ENCODE measurements at regions not wholly inside any gene's neighbourhood (a gene's known extent, or its start where the extent isn't known, plus 50 kb on each side); places are given as distances from the start of the nearest gene placed in this dataset.

DNA sequence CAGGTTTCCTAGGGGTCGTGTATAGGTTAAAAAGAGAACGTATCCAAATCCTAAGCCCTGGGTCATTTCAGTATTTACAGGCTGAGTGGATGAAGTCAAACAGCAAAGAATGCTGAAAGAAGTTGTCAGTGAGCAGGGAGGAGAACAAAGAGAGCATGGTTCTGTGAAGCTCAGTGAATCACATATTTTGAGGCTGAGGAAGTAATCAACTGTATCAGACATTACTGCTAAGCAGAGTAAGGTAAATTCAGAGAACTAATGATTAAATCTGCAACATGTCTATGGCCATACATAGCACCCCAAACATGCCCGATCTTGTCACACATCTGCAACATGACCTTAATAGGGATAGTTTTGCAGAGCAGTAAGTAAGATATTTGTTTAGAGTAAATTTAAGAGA, 1130.3 kb downstream of the RAPGEF2 start:
- TF ChIP-seq, protein P1, sequence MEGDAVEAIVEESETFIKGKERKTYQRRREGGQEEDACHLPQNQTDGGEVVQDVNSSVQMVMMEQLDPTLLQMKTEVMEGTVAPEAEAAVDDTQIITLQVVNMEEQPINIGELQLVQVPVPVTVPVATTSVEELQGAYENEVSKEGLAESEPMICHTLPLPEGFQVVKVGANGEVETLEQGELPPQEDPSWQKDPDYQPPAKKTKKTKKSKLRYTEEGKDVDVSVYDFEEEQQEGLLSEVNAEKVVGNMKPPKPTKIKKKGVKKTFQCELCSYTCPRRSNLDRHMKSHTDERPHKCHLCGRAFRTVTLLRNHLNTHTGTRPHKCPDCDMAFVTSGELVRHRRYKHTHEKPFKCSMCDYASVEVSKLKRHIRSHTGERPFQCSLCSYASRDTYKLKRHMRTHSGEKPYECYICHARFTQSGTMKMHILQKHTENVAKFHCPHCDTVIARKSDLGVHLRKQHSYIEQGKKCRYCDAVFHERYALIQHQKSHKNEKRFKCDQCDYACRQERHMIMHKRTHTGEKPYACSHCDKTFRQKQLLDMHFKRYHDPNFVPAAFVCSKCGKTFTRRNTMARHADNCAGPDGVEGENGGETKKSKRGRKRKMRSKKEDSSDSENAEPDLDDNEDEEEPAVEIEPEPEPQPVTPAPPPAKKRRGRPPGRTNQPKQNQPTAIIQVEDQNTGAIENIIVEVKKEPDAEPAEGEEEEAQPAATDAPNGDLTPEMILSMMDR (conservative IDR thresholded peaks at IDR 0.05; ENCODE audit: low read depth, low read length): no peak
- no peak for TF ChIP-seq EZH2 (IDR thresholded peaks at IDR 0.05; ENCODE audit: borderline replicate concordance, low read depth, low read length, poor library complexity, severe bottlenecking)

Data from A673 (cell line).